GM10248 (cell line): ENCODE measurements at regions not wholly inside any gene's neighbourhood (a gene's known extent, or its start where the extent isn't known, plus 50 kb on each side); places are given as distances from the start of the nearest gene placed in this dataset.

Experiments used
- CTCF ChIA-PET: fragments of 300-600 bp; sonication (Branson Sonifier 250); formaldehyde crosslinking; extraction: SDS; loops from one replicate; lab custom pipeline; 2021; ENCODE audit warnings: antibody characterized with exemption; lab: Yijun Ruan, JAX
- POLR2A ChIA-PET: fragments of 350-650 bp; sonication (Branson Sonifier 250); formaldehyde crosslinking; extraction: SDS; loops from one replicate; lab custom pipeline; 2020; ENCODE audit warnings: antibody characterized with exemption; lab: Yijun Ruan, JAX
- DNase-seq: peaks from one replicate; pipeline ENCODE4 v3.0.0; 2012; ENCODE audit errors: extremely low spot score
- CTCF ChIP-seq: IDR thresholded peaks from 2 replicates; pipeline ENCODE4 v1.5.1; 2012; ENCODE audit warnings: mild to moderate bottlenecking, low read depth; ENCODE audit errors: extremely low read depth, missing control alignments, control extremely low read depth

- DNase-seq: no peak
- ChIA-PET CTCF (no interaction called here), POLR2A (no interaction called here)
- TF ChIP-seq CTCF: no peak
These were observed 362.5 kb downstream of the POM121L12 start for GRCh38 chr7:53397911-53398310.

- CTCF ChIA-PET: no interaction called here
- POLR2A ChIA-PET: no interaction called here
These were observed 363.1 kb downstream of the POM121L12 start for GRCh38 chr7:53398566-53398965.

GRCh38 chr7:53413021-53413420 is 377.6 kb downstream of the POM121L12 start:
- no peak for TF ChIP-seq CTCF
- DNase-seq: no peak
- CTCF ChIA-PET: no interaction called here
- POLR2A ChIA-PET: no interaction called here

More at GRCh38 chr7:53398566-53398965, 363.1 kb downstream of the POM121L12 start:
- no peak for TF ChIP-seq CTCF
- DNase-seq: no peak

- no peak for DNase-seq
- ChIA-PET CTCF (no interaction called here), POLR2A (no interaction called here)
- TF ChIP-seq CTCF: no peak
These were observed 380.4 kb downstream of the POM121L12 start for GRCh38 chr7:53415816-53416215.

GRCh38 chr7:53418834-53419482 is 383.5 kb downstream of the POM121L12 start:
- POLR2A ChIA-PET: no interaction called here
- no peak for TF ChIP-seq CTCF
- CTCF ChIA-PET: interaction anchor here (1.5 kb wide), 1 partner anchor 9 kb away, joined by 3 read pairs; no protein-coding TSS in a partner anchor
- no peak for DNase-seq

- no peak for DNase-seq
- ChIA-PET POLR2A (no interaction called here), CTCF (no interaction called here)
- no peak for TF ChIP-seq CTCF
These were observed 385.1 kb downstream of the POM121L12 start for GRCh38 chr7:53420550-53420949.
